ENCODE measurements at regions not wholly inside any gene's neighbourhood (a gene's known extent, or its start where the extent isn't known, plus 50 kb on each side); places are given as distances from the start of the nearest gene placed in this dataset.

DNA sequence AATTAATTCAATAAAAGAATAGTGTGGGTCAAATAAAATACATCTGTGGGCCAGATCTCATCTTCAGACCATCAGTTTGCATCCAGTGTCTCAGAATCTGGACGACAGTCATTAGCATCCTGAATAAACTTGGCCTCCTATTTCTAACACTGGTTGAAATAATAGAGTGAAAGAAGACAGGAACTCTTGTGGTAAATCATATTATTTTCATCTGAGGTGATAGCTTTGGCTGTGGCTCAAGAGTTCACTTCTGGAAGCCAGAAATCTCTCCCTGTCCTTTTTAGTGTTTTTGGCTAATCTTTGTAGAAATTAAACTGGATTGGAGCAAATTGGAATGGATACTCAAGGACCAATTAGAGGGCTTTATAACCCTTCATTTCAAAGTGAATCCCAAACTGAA lies 63.4 kb upstream of the HMHB1 start:
- FAIRE-seq (no peak), DNase-seq (ENCODE audit: low read depth in 1 of 2, low spot score in 2 of 2) (no peak)
- ChIA-PET CTCF (ENCODE audit: partially characterized antibody) (interaction anchor here (0.6 to 0.9 kb wide), 2 partner anchors 210 to 344 kb away, joined by 3 read pairs; no protein-coding TSS in a partner anchor), POLR2A (ENCODE audit: partially characterized antibody) (no interaction called here)
- Histone ChIP-seq H2BK15ac (ENCODE audit: low read length) (no peak overlapping the region), H3K23me2 (ENCODE audit: low read depth, low read length) (no peaks in the 10 kb centered on the region), H2AK5ac (ENCODE audit: low read depth, low read length) (no peak overlapping the region), H2BK12ac (ENCODE audit: low read depth, low read length) (no peak overlapping the region), H2BK5ac (ENCODE audit: low read depth, low read length) (no peak overlapping the region), H3K9me3 (ENCODE audit: insufficient read depth in 2 of 2, low read depth in 1 of 2, low read length in 1 of 2) (no peaks in the 10 kb centered on the region; a peak in 1 of 4 replicates), H2AFZ (ENCODE audit: low read length) (no peak overlapping the region), H3K79me1 (ENCODE audit: low read depth, low read length) (no peaks in the 10 kb centered on the region), H3K56ac (replicated peaks; ENCODE audit: insufficient read length, low read depth, low read length) (no peak overlapping the region), H3K4me2 (ENCODE audit: insufficient read depth in 1 of 2, low read depth in 2 of 2, low read length in 2 of 2) (no peak overlapping the region), H3K4me3 (ENCODE audit: extremely low read depth in 1 of 4, insufficient read depth in 2 of 4, low read depth in 3 of 4, low read length in 4 of 4) (no peak overlapping the region), H3K27ac (ENCODE audit: low read depth, low read length) (no peak overlapping the region), H4K5ac (ENCODE audit: insufficient read length, low read depth, low read length) (no peak overlapping the region), H2BK120ac (replicated peaks; ENCODE audit: low read depth, low read length) (no peak overlapping the region), H4K20me1 (replicated peaks in 1 of 2; ENCODE audit: control insufficient read depth in 1 of 2, insufficient read depth in 2 of 2, low read length in 2 of 2) (no peaks in the 10 kb centered on the region), H3K36me3 (ENCODE audit: control insufficient read depth in 2 of 4, insufficient read depth in 4 of 4, low read length in 3 of 4) (no peaks in the 10 kb centered on the region), H2BK20ac (ENCODE audit: low read length) (no peak overlapping the region), H4K91ac (replicated peaks; ENCODE audit: insufficient read length, low read length) (no peak overlapping the region), H3K27me3 (replicated peaks in 1 of 4; ENCODE audit: control insufficient read depth in 3 of 4, extremely low read depth in 1 of 4, insufficient read depth in 3 of 4, low read length in 3 of 4) (no peaks in the 10 kb centered on the region), H3K9ac (replicated peaks in 1 of 4; ENCODE audit: extremely low read depth in 1 of 4, low read depth in 3 of 4, low read length in 3 of 4) (no peak overlapping the region), H4K8ac (ENCODE audit: extremely low read depth, insufficient read depth, low read length) (no peak overlapping the region), H3K18ac (ENCODE audit: extremely low read depth, low read length) (no peak overlapping the region), H3K79me2 (ENCODE audit: control insufficient read depth in 1 of 2, insufficient read depth in 2 of 2, low read length in 2 of 2) (no peaks in the 10 kb centered on the region), H3K4ac (replicated peaks; ENCODE audit: insufficient read length, low read depth, low read length) (no peak overlapping the region), H3K23ac (ENCODE audit: insufficient read length) (no peak overlapping the region), H3K14ac (ENCODE audit: insufficient read length) (no peak overlapping the region), H3K4me1 (replicated peaks in 1 of 4; ENCODE audit: control insufficient read depth in 3 of 4, insufficient read depth in 4 of 4, low read length in 3 of 4) (peaks cover 0 to 6% (median 0%) of the 10 kb centered on the region in 4 experiments; a peak in 2 of 7 replicates)
- 100% methylated on average over 1 of the region's 1 CpG; no CpG with 5 or more reads in 1 of the 2 experiments for WGBS, 2 experiments (ENCODE audit: extremely low coverage in 1 of 2, insufficient coverage in 1 of 2, insufficient read length in 1 of 2, insufficient replicate concordance in 2 of 2, low coverage in 1 of 2, low lambda C conversion rate in 2 of 2, missing lambda C conversion rate in 1 of 2)
- TF ChIP-seq TCF12 (IDR thresholded peaks at IDR 0.05; ENCODE audit: low read depth, low read length) (no peak), TAF7 (optimal IDR thresholded peaks at IDR 0.05; ENCODE audit: borderline replicate concordance, low read depth, low read length) (no peak), GTF2F1 (IDR thresholded peaks at IDR 0.05; ENCODE audit: borderline replicate concordance, low read depth, low read length) (no peak), BCL11A (IDR thresholded peaks at IDR 0.05; ENCODE audit: low read depth in 2 of 2, low read length in 2 of 2) (no peak), SP4 (IDR thresholded peaks at IDR 0.05; ENCODE audit: low read length) (no peak), POU5F1 (IDR thresholded peaks at IDR 0.05; ENCODE audit: low read depth, low read length) (no peak), CHD2 (IDR thresholded peaks at IDR 0.05; ENCODE audit: low read length) (no peak), EGR1 (IDR thresholded peaks at IDR 0.05; ENCODE audit: borderline replicate concordance, low read depth, low read length) (no peak), RBBP5 (IDR thresholded peaks at IDR 0.05; ENCODE audit: borderline replicate concordance, low read depth, low read length) (no peak)
- TF ChIP-seq, protein P1, sequence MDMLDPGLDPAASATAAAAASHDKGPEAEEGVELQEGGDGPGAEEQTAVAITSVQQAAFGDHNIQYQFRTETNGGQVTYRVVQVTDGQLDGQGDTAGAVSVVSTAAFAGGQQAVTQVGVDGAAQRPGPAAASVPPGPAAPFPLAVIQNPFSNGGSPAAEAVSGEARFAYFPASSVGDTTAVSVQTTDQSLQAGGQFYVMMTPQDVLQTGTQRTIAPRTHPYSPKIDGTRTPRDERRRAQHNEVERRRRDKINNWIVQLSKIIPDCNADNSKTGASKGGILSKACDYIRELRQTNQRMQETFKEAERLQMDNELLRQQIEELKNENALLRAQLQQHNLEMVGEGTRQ (IDR thresholded peaks at IDR 0.05; ENCODE audit: low read length), result no peak
